GM23338 (cell line): ENCODE measurements at regions not wholly inside any gene's neighbourhood (a gene's known extent, or its start where the extent isn't known, plus 50 kb on each side); places are given as distances from the start of the nearest gene placed in this dataset.

ENCODE experiments used
- ATAC-seq: fragments of 200-7000 bp; cut with Tn5 transposase; 3 replicates; pipeline ENCODE4 v1.9.1; 2020
- DNase-seq: peaks from one replicate; pipeline ENCODE4 v3.0.0-alpha.2; 2015; ENCODE audit warnings: low spot score
- H2AFZ ChIP-seq: fragments of 200-600 bp; sonication (generic); 2 replicates; pipeline ENCODE4 v1.8.0; 2016; ENCODE audit warnings: antibody characterized with exemption, mild to moderate bottlenecking, moderate library complexity
- H3F3A ChIP-seq: fragments of 200-600 bp; sonication (generic); replicated peaks from 2 replicates; pipeline ENCODE4 v1.8.0; 2017; ENCODE audit warnings: antibody characterized with exemption, mixed run types, low read depth
- H3K27ac ChIP-seq: fragments of 200-600 bp; sonication (generic); 2 replicates; pipeline ENCODE4 v1.6.1; 2016; ENCODE audit warnings: low read depth
- H3K27me3 ChIP-seq: fragments of 200-600 bp; sonication (generic); 2 replicates; pipeline ENCODE4 v1.8.0; 2016; ENCODE audit warnings: mild to moderate bottlenecking, mixed run types, moderate library complexity; ENCODE audit not compliant: insufficient read depth
- H3K36me3 ChIP-seq: fragments of 200-600 bp; sonication (generic); 2 replicates; pipeline ENCODE4 v1.8.0; 2016; ENCODE audit warnings: mild to moderate bottlenecking; ENCODE audit not compliant: insufficient read depth
- H3K4me1 ChIP-seq: fragments of 200-600 bp; sonication (generic); 2 replicates; pipeline ENCODE4 v1.8.0; 2016; ENCODE audit warnings: mild to moderate bottlenecking, moderate library complexity; ENCODE audit not compliant: insufficient read depth
- H3K4me2 ChIP-seq: fragments of 200-600 bp; sonication (generic); 2 replicates; pipeline ENCODE4 v1.7.1; 2017; ENCODE audit warnings: mixed run types
- H3K4me3 ChIP-seq: fragments of 200-600 bp; sonication (generic); 2 replicates; pipeline ENCODE4 v1.6.1; 2016; ENCODE audit warnings: mixed run types
- H3K79me2 ChIP-seq: fragments of 200-600 bp; sonication (generic); replicated peaks from 2 replicates; pipeline ENCODE4 v1.8.0; 2017; ENCODE audit warnings: mild to moderate bottlenecking; ENCODE audit not compliant: insufficient read depth
- H3K9me2 ChIP-seq: fragments of 200-600 bp; sonication (generic); 2 replicates; pipeline ENCODE4 v1.8.0; 2017; ENCODE audit not compliant: insufficient read depth
- H4K20me1 ChIP-seq: fragments of 200-600 bp; sonication (generic); replicated peaks from 2 replicates; pipeline ENCODE4 v1.8.0; 2017; ENCODE audit warnings: mild to moderate bottlenecking; ENCODE audit not compliant: insufficient read depth
- H3K27ac Mint-ChIP-seq: 2 replicates; pipeline ENCODE4 v1.8.0; 2020; ENCODE audit warnings: inconsistent platforms, mild to moderate bottlenecking, moderate library complexity, mixed read lengths
- H3K27me3 Mint-ChIP-seq: 3 replicates; pipeline ENCODE4 v1.8.0; 2022; ENCODE audit warnings: low read depth, mild to moderate bottlenecking, moderate library complexity, mixed read lengths, inconsistent platforms; ENCODE audit not compliant: insufficient read depth, poor library complexity
- H3K36me3 Mint-ChIP-seq: 3 replicates; pipeline ENCODE4 v1.8.0; 2021; ENCODE audit warnings: low read depth, mild to moderate bottlenecking, inconsistent platforms, moderate library complexity, mixed read lengths
- H3K4me1 Mint-ChIP-seq: 3 replicates; pipeline ENCODE4 v1.8.0; 2020; ENCODE audit warnings: mild to moderate bottlenecking, inconsistent platforms, mixed read lengths
- H3K4me3 Mint-ChIP-seq: 3 replicates; pipeline ENCODE4 v1.8.0; 2021; ENCODE audit warnings: moderate library complexity, mild to moderate bottlenecking, inconsistent platforms, mixed read lengths
- H3K9me3 Mint-ChIP-seq: 3 replicates; pipeline ENCODE4 v1.8.0; 2020; ENCODE audit warnings: moderate library complexity, mild to moderate bottlenecking, inconsistent platforms, mixed read lengths
- CREB1 ChIP-seq: fragments of 250-450 bp; sonication (Bioruptor Pico); IDR thresholded peaks from 2 replicates; pipeline ENCODE4 v1.5.0; 2020; ENCODE audit warnings: low read depth, mild to moderate bottlenecking, moderate library complexity
- EZH2 ChIP-seq: fragments of 200-600 bp; sonication (generic); IDR thresholded peaks from one replicate; pipeline ENCODE4 v1.8.0; 2017; ENCODE audit warnings: antibody characterized with exemption, mild to moderate bottlenecking, low read depth; ENCODE audit not compliant: unreplicated experiment
- EZH2phosphoT487 ChIP-seq: fragments of 200-600 bp; sonication (generic); IDR thresholded peaks from one replicate; pipeline ENCODE4 v1.8.1; 2018; ENCODE audit warnings: antibody characterized with exemption; ENCODE audit not compliant: unreplicated experiment
- JUNB ChIP-seq: IDR thresholded peaks from one replicate; pipeline ENCODE4 v1.6.1; 2016; ENCODE audit warnings: antibody characterized with exemption; ENCODE audit not compliant: unreplicated experiment
- NANOG ChIP-seq: IDR thresholded peaks from 2 replicates; pipeline ENCODE4 v1.6.1; 2016; ENCODE audit warnings: antibody characterized with exemption, borderline replicate concordance
- POLR2AphosphoS5 ChIP-seq: IDR thresholded peaks from 2 replicates; pipeline ENCODE4 v1.6.1; 2016; ENCODE audit warnings: antibody characterized with exemption, low read depth
- REST ChIP-seq: IDR thresholded peaks from one replicate; pipeline ENCODE4 v1.6.1; 2018; ENCODE audit warnings: antibody characterized with exemption; ENCODE audit not compliant: unreplicated experiment
- STAT1 ChIP-seq: IDR thresholded peaks from one replicate; pipeline ENCODE4 v1.6.1; 2016; ENCODE audit warnings: antibody characterized with exemption; ENCODE audit not compliant: unreplicated experiment
- ZNF114 ChIP-seq: fragments of 250-450 bp; sonication (Bioruptor Pico); IDR thresholded peaks from 2 replicates; pipeline ENCODE4 v1.5.0; 2020; ENCODE audit warnings: mild to moderate bottlenecking, moderate library complexity
- ZNF331 ChIP-seq: fragments of 250-450 bp; sonication (Bioruptor Pico); IDR thresholded peaks from 2 replicates; pipeline ENCODE4 v1.5.0; 2020; ENCODE audit warnings: low read depth, mild to moderate bottlenecking, moderate library complexity
- ZNF462 ChIP-seq: fragments of 250-450 bp; sonication (Bioruptor Pico); IDR thresholded peaks from 2 replicates; pipeline ENCODE4 v1.5.0; 2020; ENCODE audit warnings: mild to moderate bottlenecking, moderate library complexity
- TF ChIP-seq, protein P1 (sequence below), 2 experiments: fragments of 200-600 bp in 1 of 2; sonication (generic) in 1 of 2; conservative IDR thresholded peaks; 2 replicates each; pipeline versions ENCODE4 v1.5.1 to v1.6.1; 2016 to 2017; ENCODE audit warnings: antibody characterized with exemption in 2 of 2, low read depth in 2 of 2, mild to moderate bottlenecking in 2 of 2, moderate library complexity in 1 of 2
- TF ChIP-seq, protein P2 (sequence below): IDR thresholded peaks from 2 replicates; pipeline ENCODE4 v1.6.1; 2016; ENCODE audit warnings: antibody characterized with exemption

GRCh38 chr3:98670020-98670419 lies 76.6 kb upstream of the CPOX start:
- Mint-ChIP-seq H3K4me1 (no peaks in the 10 kb centered on the region), H3K36me3 (no peaks in the 10 kb centered on the region), H3K27ac (no peak overlapping the region), H3K9me3 (no peaks in the 10 kb centered on the region), H3K27me3 (no peaks in the 10 kb centered on the region), H3K4me3 (no peak overlapping the region)
- Histone ChIP-seq H3K4me2 (no peak overlapping the region), H3K79me2 (no peaks in the 10 kb centered on the region), H3K27me3 (no peaks in the 10 kb centered on the region), H3K36me3 (no peaks in the 10 kb centered on the region), H4K20me1 (no peaks in the 10 kb centered on the region), H2AFZ (no peak overlapping the region), H3F3A (no peaks in the 10 kb centered on the region), H3K27ac (no peak overlapping the region), H3K4me1 (no peaks in the 10 kb centered on the region), H3K9me2 (no peaks in the 10 kb centered on the region), H3K4me3 (no peak overlapping the region)
- TF ChIP-seq, protein P1, sequence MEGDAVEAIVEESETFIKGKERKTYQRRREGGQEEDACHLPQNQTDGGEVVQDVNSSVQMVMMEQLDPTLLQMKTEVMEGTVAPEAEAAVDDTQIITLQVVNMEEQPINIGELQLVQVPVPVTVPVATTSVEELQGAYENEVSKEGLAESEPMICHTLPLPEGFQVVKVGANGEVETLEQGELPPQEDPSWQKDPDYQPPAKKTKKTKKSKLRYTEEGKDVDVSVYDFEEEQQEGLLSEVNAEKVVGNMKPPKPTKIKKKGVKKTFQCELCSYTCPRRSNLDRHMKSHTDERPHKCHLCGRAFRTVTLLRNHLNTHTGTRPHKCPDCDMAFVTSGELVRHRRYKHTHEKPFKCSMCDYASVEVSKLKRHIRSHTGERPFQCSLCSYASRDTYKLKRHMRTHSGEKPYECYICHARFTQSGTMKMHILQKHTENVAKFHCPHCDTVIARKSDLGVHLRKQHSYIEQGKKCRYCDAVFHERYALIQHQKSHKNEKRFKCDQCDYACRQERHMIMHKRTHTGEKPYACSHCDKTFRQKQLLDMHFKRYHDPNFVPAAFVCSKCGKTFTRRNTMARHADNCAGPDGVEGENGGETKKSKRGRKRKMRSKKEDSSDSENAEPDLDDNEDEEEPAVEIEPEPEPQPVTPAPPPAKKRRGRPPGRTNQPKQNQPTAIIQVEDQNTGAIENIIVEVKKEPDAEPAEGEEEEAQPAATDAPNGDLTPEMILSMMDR (conservative IDR thresholded peaks at IDR 0.05; ENCODE audit: low read depth in 2 of 2) = no peak
- TF ChIP-seq STAT1 (no peak), ZNF331 (no peak), EZH2phosphoT487 (no peak), NANOG (no peak), ZNF462 (no peak), ZNF114 (CRISPR knock-in tag) (no peak), JUNB (no peak), REST (no peak), POLR2AphosphoS5 (no peak), CREB1 (CRISPR knock-in tag) (no peak), EZH2 (no peak)
- TF ChIP-seq, protein P2, sequence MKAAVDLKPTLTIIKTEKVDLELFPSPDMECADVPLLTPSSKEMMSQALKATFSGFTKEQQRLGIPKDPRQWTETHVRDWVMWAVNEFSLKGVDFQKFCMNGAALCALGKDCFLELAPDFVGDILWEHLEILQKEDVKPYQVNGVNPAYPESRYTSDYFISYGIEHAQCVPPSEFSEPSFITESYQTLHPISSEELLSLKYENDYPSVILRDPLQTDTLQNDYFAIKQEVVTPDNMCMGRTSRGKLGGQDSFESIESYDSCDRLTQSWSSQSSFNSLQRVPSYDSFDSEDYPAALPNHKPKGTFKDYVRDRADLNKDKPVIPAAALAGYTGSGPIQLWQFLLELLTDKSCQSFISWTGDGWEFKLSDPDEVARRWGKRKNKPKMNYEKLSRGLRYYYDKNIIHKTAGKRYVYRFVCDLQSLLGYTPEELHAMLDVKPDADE = no peak
- DNase-seq = no peak
- ATAC-seq = no peak
